ENCODE measurements at regions not wholly inside any gene's neighbourhood (a gene's known extent, or its start where the extent isn't known, plus 50 kb on each side); places are given as distances from the start of the nearest gene placed in this dataset.
"Not testable (repeated sequence)": the region's sequence is repeated elsewhere in the genome, so short reads cannot be mapped to it uniquely, and the experiment has no call there.

DNA sequence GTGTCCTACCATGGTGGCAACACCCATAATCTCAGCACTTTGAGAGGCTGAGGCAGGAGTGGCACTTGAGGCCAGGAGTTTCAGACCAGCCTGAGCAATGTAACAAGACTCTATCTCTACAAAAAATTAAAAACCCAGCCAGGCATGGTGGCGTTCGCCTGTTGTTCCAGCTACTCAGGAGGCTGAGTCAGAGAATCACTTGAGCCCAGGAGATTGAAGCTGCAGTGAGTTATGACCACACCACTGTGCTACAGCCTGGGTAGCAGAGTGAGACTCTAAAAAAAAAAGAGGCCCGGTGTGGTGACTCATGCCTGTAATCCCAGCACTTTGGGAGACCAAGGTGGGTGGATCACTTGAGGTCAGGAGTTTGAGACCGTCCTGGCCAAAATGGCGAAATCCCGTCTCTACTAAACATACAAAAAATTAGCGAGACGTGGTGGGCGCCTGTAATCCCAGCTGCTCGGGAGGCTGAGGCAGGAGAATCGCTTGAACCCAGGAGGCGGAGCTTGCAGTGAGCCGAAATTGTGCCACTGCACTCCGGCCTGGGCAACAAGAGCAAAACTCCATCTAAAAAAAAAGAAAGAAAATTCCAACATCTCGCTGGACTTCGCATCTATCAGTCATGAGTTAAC is 277.3 kb downstream of the CYRIA start:
- TF ChIP-seq, protein P1, sequence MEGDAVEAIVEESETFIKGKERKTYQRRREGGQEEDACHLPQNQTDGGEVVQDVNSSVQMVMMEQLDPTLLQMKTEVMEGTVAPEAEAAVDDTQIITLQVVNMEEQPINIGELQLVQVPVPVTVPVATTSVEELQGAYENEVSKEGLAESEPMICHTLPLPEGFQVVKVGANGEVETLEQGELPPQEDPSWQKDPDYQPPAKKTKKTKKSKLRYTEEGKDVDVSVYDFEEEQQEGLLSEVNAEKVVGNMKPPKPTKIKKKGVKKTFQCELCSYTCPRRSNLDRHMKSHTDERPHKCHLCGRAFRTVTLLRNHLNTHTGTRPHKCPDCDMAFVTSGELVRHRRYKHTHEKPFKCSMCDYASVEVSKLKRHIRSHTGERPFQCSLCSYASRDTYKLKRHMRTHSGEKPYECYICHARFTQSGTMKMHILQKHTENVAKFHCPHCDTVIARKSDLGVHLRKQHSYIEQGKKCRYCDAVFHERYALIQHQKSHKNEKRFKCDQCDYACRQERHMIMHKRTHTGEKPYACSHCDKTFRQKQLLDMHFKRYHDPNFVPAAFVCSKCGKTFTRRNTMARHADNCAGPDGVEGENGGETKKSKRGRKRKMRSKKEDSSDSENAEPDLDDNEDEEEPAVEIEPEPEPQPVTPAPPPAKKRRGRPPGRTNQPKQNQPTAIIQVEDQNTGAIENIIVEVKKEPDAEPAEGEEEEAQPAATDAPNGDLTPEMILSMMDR (IDR thresholded peaks at IDR 0.05), result not testable (repeated sequence)
- not testable (repeated sequence) for TF ChIP-seq POLR2A (IDR thresholded peaks at IDR 0.05)

Data from thyroid gland (tissue), 4 donors.